HepG2 (cell line): ENCODE measurements at regions not wholly inside any gene's neighbourhood (a gene's known extent, or its start where the extent isn't known, plus 50 kb on each side); places are given as distances from the start of the nearest gene placed in this dataset.

Source experiments
- BORCS8-MEF2B ChIP-seq: sonication (generic); formaldehyde crosslinking; IDR thresholded peaks from 2 replicates; pipeline ENCODE4 v1.8.0; 2022; ENCODE audit warnings: mild to moderate bottlenecking, missing genetic modification reagents
- CEBPB ChIP-seq: IDR thresholded peaks from 2 replicates; pipeline ENCODE4 v1.6.1; 2011; ENCODE audit warnings: low read depth, low read length, improper control_type of control experiment, borderline replicate concordance
- CSRNP2 ChIP-seq: sonication (generic); formaldehyde crosslinking; conservative IDR thresholded peaks from 2 replicates; pipeline ENCODE4 v1.8.0; 2022; ENCODE audit warnings: low read depth, missing genetic modification reagents
- ELF1 ChIP-seq: sonication (generic); formaldehyde crosslinking; IDR thresholded peaks from 2 replicates; pipeline ENCODE4 v1.4.0; 2020; ENCODE audit warnings: missing genetic modification reagents
- HOXA7 ChIP-seq: sonication (generic); formaldehyde crosslinking; IDR thresholded peaks from 2 replicates; pipeline ENCODE4 v1.8.1; 2022; ENCODE audit warnings: mild to moderate bottlenecking, missing genetic modification reagents, moderate library complexity
- NFATC3 ChIP-seq: sonication (generic); formaldehyde crosslinking; IDR thresholded peaks from 2 replicates; pipeline ENCODE4 v1.5.1; 2020; ENCODE audit warnings: mild to moderate bottlenecking, missing genetic modification reagents
- RORA ChIP-seq: sonication (generic); formaldehyde crosslinking; IDR thresholded peaks from 2 replicates; pipeline ENCODE4 v1.5.0; 2020; ENCODE audit warnings: mild to moderate bottlenecking, missing genetic modification reagents, moderate library complexity
- SNAI1 ChIP-seq: sonication (generic); formaldehyde crosslinking; IDR thresholded peaks from 2 replicates; pipeline ENCODE4 v1.5.0; 2020; ENCODE audit warnings: mild to moderate bottlenecking, missing genetic modification reagents, borderline replicate concordance
- SYNCRIP ChIP-seq: fragments of 200-400 bp; formaldehyde crosslinking; IDR thresholded peaks from 2 replicates; pipeline ENCODE4 v1.6.1; 2018; ENCODE audit warnings: mild to moderate bottlenecking, low read depth, low read length; ENCODE audit not compliant: insufficient read depth
- TCF12 ChIP-seq, 2 experiments: fragments of 450-650 bp in 1 of 2; sonication (generic) in 1 of 2; formaldehyde crosslinking in 1 of 2; IDR thresholded peaks; 2 replicates each; pipeline versions ENCODE4 v1.6.1 to v1.8.0; 2017 to 2022; ENCODE audit warnings: antibody characterized with exemption in 1 of 2, mild to moderate bottlenecking in 1 of 2, missing genetic modification reagents in 1 of 2, moderate library complexity in 1 of 2
- TGIF2 ChIP-seq: IDR thresholded peaks from 2 replicates; pipeline ENCODE4 v1.6.1; 2016; ENCODE audit warnings: control low read depth, missing compliant biosample characterization
- ZNF282 ChIP-seq: fragments of 450-650 bp; IDR thresholded peaks from 2 replicates; pipeline ENCODE4 v1.6.1; 2018; ENCODE audit not compliant: partially characterized antibody
- ZNF33B ChIP-seq: sonication (generic); formaldehyde crosslinking; IDR thresholded peaks from 2 replicates; pipeline ENCODE4 v1.5.1; 2020; ENCODE audit warnings: mild to moderate bottlenecking, missing genetic modification reagents
- ZNF350 ChIP-seq: sonication (generic); formaldehyde crosslinking; IDR thresholded peaks from 2 replicates; pipeline ENCODE4 v1.4.0; 2020; ENCODE audit warnings: mild to moderate bottlenecking, low read depth, missing genetic modification reagents, borderline replicate concordance
- ZNF501 ChIP-seq: sonication (generic); formaldehyde crosslinking; IDR thresholded peaks from 2 replicates; pipeline ENCODE4 v1.5.1; 2020; ENCODE audit warnings: mild to moderate bottlenecking, moderate library complexity, missing genetic modification reagents
- ZNF543 ChIP-seq: sonication (generic); formaldehyde crosslinking; IDR thresholded peaks from 2 replicates; pipeline ENCODE4 v1.4.0; 2020; ENCODE audit warnings: mild to moderate bottlenecking, missing genetic modification reagents
- TF ChIP-seq, protein P1 (sequence below): sonication (generic); formaldehyde crosslinking; IDR thresholded peaks from 2 replicates; pipeline ENCODE4 v1.5.1; 2020; ENCODE audit warnings: missing genetic modification reagents, mild to moderate bottlenecking, borderline replicate concordance
- TF ChIP-seq, protein P2 (sequence below): IDR thresholded peaks from 2 replicates; pipeline ENCODE4 v1.6.1; 2016; ENCODE audit warnings: missing compliant biosample characterization, missing genetic modification reagents, borderline replicate concordance
- TF ChIP-seq, protein P3 (sequence below): sonication (generic); formaldehyde crosslinking; IDR thresholded peaks from 2 replicates; pipeline ENCODE4 v1.9.0; 2021; ENCODE audit warnings: missing genetic modification reagents, borderline replicate concordance
- TF ChIP-seq, protein P4 (sequence below): IDR thresholded peaks from 2 replicates; pipeline ENCODE4 v1.6.1; 2016; ENCODE audit warnings: low read depth, borderline replicate concordance
- TF ChIP-seq, protein P5 (sequence below): sonication (generic); formaldehyde crosslinking; IDR thresholded peaks from 2 replicates; pipeline ENCODE4 v1.5.0; 2020; ENCODE audit warnings: missing genetic modification reagents, mild to moderate bottlenecking, borderline replicate concordance
- TF ChIP-seq, protein P6 (sequence below): conservative IDR thresholded peaks from 2 replicates; pipeline ENCODE4 v1.6.1; 2018; ENCODE audit warnings: missing genetic modification reagents

DNA sequence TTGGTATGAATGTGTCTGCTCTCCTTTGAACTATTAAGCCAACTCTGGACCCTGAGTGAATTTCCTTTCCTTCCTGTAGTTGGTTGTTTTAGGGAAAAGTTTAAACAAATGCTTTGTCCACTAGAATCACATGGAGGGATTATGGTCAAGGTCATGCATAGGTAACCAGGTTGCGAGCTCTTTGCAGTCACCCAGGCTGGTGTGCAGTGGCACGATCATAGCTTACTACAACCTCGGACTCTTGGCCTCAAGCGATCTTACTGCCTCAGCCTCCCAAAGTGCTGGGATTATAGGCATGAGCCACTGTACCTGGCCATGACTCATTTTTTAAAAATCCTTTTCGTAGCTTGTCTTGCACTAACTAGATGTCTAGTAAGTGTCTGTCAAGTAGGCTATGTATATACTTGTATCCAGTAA is 88.0 kb upstream of the SOX4 start (continued):
- TF ChIP-seq ZNF350 (CRISPR knock-in tag) (peak; percentile 54; the same call in 1 of the 2 replicates), TGIF2 (CRISPR knock-in tag) (no peak), ELF1 (CRISPR knock-in tag) (no peak), CSRNP2 (CRISPR knock-in tag) (no peak), ZNF501 (peak; percentile 55; the same call in 1 of the 2 replicates), NFATC3 (no peak), ZNF543 (CRISPR knock-in tag) (no peak), ZNF33B (CRISPR knock-in tag) (no peak), TCF12 (IDR thresholded peaks at IDR 0.05) (no peak), TCF12 (CRISPR knock-in tag; IDR thresholded peaks at IDR 0.05) (no peak), HOXA7 (CRISPR knock-in tag) (no peak), RORA (CRISPR knock-in tag) (peak; percentile 80; the same call in 1 of the 2 replicates), CEBPB (no peak), SNAI1 (no peak), BORCS8-MEF2B (CRISPR knock-in tag) (0 out of 2 replicates have a peak, but pooled peaks have one; percentile 36), SYNCRIP (no peak), ZNF282 (no peak)
- TF ChIP-seq, protein P1, sequence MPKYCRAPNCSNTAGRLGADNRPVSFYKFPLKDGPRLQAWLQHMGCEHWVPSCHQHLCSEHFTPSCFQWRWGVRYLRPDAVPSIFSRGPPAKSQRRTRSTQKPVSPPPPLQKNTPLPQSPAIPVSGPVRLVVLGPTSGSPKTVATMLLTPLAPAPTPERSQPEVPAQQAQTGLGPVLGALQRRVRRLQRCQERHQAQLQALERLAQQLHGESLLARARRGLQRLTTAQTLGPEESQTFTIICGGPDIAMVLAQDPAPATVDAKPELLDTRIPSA (CRISPR knock-in tag), result no peak
- TF ChIP-seq, protein P2, sequence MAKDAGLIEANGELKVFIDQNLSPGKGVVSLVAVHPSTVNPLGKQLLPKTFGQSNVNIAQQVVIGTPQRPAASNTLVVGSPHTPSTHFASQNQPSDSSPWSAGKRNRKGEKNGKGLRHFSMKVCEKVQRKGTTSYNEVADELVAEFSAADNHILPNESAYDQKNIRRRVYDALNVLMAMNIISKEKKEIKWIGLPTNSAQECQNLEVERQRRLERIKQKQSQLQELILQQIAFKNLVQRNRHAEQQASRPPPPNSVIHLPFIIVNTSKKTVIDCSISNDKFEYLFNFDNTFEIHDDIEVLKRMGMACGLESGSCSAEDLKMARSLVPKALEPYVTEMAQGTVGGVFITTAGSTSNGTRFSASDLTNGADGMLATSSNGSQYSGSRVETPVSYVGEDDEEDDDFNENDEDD (CRISPR knock-in tag), result peak; percentile 52; the same call in 1 of the 2 replicates
- TF ChIP-seq, protein P3, sequence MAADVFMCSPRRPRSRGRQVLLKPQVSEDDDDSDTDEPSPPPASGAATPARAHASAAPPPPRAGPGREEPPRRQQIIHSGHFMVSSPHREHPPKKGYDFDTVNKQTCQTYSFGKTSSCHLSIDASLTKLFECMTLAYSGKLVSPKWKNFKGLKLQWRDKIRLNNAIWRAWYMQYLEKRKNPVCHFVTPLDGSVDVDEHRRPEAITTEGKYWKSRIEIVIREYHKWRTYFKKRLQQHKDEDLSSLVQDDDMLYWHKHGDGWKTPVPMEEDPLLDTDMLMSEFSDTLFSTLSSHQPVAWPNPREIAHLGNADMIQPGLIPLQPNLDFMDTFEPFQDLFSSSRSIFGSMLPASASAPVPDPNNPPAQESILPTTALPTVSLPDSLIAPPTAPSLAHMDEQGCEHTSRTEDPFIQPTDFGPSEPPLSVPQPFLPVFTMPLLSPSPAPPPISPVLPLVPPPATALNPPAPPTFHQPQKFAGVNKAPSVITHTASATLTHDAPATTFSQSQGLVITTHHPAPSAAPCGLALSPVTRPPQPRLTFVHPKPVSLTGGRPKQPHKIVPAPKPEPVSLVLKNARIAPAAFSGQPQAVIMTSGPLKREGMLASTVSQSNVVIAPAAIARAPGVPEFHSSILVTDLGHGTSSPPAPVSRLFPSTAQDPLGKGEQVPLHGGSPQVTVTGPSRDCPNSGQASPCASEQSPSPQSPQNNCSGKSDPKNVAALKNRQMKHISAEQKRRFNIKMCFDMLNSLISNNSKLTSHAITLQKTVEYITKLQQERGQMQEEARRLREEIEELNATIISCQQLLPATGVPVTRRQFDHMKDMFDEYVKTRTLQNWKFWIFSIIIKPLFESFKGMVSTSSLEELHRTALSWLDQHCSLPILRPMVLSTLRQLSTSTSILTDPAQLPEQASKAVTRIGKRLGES (CRISPR knock-in tag), result no peak
- TF ChIP-seq, protein P4, sequence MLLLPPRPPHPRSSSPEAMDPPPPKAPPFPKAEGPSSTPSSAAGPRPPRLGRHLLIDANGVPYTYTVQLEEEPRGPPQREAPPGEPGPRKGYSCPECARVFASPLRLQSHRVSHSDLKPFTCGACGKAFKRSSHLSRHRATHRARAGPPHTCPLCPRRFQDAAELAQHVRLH (CRISPR knock-in tag), result peak; percentile 72; the same call in 1 of the 2 replicates
- TF ChIP-seq, protein P5, sequence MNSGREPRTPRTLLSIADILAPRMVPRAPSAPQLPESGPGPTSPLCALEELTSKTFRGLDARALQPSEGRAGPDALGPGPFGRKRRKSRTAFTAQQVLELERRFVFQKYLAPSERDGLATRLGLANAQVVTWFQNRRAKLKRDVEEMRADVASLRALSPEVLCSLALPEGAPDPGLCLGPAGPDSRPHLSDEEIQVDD (CRISPR knock-in tag), result no peak
- TF ChIP-seq, protein P6, sequence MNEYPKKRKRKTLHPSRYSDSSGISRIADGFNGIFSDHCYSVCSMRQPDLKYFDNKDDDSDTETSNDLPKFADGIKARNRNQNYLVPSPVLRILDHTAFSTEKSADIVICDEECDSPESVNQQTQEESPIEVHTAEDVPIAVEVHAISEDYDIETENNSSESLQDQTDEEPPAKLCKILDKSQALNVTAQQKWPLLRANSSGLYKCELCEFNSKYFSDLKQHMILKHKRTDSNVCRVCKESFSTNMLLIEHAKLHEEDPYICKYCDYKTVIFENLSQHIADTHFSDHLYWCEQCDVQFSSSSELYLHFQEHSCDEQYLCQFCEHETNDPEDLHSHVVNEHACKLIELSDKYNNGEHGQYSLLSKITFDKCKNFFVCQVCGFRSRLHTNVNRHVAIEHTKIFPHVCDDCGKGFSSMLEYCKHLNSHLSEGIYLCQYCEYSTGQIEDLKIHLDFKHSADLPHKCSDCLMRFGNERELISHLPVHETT (CRISPR knock-in tag), result no peak
